HG03095 (cell line): ENCODE measurements at regions not wholly inside any gene's neighbourhood (a gene's known extent, or its start where the extent isn't known, plus 50 kb on each side); places are given as distances from the start of the nearest gene placed in this dataset.

ENCODE experiments used
- ATAC-seq: cut with Tn5 transposase; IDR thresholded peaks from one replicate; pipeline ENCODE4 v1.9.1; 2021; ENCODE audit warnings: moderate library complexity; ENCODE audit not compliant: unreplicated experiment

DNA sequence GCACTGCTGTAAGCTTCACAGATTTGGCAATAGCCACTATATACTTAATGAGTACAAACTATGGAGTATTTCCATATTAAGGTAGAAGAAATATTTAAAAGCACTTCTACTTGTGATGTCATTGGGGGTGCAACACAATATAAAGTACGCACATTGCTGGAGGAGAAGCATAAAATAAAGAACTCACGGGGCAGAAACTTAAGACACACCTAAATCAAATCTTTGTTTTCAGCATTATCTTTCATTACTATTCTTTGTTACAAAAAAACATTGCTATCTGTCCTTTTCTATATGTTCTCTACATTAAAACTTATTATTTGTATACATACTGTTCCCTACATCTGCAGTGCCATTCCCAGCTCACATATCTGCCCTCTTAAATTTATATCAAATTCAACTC lies 93.3 kb upstream of the VPREB1 start:
- ATAC-seq = no peak

DNA sequence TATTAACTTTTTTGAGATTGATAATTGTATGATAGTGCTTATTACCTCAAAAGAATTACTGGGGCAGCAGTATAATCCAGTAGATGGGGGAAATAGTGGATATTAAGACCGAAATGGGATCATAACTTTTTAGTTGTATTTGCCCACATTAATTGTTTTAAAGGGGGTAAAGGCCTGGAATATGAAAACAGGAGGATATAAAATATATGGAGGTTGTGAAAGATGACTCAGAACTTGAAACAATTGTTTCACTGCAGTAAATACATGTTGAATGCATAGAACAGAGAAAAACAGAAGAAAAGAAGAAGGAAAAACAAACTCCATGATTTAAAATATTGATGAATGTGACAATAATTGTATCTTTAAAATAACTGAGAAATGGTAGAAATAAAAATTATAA lies 94.1 kb upstream of the VPREB1 start:
- ATAC-seq = no peak

DNA sequence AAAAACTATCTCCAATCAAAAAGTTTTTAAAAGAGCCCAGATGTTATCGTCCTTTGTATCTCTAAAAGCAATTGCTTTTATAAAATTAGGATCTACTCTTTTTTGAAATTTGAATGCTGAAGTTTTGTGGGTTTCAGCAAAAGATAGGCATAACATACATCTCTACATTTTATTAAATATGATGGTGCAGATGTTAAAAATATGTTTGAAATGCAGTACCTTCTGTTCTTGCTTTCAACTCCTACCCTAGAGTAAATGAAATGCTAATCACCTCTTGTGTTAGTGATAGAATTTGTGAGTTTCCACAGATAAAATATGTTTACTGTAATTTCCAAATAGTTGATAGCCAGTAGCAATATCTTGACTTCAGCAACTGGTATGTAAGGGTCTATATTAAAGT lies 95.7 kb upstream of the VPREB1 start:
- no peak for ATAC-seq

DNA sequence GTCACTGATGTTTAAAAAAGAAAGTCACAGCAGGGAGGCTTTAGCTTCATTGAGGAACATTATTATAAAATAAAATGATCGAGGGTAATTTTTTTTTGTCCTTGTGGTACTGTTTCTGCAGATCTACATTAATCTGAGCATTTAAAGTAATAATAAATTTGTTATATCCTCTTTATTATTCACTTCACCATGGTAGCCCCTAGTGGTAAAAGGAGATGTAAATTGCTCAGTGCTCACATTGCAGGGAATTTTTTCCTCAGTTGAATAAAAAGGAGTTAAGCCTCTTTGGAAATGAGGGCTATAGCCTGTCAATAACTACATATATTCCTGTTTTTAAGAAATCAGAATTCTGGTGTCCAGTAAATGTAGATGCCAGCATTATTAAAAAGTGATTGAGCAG lies 99.7 kb upstream of the VPREB1 start:
- no peak for ATAC-seq

DNA sequence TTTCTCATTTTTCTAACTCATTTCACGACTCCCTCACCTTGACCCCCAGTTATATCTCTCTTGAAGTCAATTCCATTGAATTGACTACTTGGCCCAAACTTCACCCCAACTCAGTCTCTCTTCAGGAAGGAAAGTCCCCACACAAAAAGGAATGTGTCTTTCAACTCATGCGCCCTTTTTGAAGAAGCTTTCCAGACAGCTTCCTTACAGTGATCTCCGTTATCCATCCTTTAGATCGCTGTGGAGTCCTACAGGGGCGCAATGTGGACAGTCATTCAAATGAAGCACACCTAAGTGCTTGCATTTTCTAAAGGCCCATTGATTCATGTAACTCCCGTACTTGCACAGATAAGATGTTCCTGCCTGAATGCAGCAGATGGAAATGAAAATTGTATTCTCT lies 101.1 kb upstream of the VPREB1 start:
- ATAC-seq = no peak

DNA sequence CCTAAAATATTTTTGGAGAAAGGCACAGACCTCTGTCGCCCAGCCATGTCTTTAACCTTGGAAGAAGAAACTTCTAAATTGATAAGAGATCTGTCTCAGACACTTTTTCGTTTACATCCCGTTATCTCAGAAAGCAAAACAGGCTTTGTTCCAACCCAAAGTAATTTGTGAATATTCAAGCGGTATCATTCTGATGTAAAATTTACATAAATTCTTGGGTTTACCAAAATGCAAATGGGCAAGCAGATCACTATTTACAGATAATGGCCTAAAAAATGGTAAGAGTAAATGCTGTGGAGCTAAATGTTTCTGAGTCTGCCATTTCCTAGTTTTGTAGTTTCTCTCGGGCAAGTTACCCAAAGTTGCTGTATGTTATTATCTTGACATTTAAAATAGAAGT lies 101.9 kb upstream of the VPREB1 start:
- ATAC-seq = no peak

DNA sequence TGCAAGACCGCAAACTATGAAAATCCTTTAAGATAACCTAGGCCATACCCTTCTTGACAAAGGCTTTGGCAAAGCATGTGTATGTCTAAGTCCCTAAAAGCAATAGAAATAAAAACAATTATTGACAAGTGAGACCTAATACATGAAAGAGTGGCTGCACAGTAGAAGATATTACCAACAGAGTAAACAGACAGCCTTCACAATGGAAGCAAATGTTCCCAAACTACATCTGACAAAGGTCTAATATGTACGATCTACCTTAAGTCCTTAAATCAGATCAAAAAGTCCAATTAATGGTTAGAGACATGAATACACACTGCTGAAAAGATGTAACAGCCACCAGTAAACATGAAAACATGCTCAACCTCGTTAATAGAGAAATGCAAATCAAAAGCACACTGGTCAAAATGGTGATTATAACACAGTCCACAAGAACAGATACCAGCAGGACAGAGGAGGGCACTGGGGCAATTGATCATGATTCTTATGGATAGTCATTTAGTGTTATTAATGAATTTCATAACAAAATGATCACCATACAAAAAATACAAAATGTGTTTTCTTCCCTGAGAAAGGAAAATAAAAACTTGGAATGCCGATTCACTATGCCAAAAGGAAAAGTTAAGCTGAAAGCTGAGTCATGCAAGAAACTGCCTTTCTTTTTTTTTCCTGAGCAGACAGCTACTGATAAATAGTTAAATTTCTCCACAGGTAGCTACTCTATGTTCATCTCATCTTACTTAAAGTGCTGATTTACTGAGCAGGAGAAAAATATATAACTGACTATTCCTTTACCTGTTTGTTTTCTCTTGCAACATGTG lies 102.6 kb upstream of the VPREB1 start:
- no peak for ATAC-seq

DNA sequence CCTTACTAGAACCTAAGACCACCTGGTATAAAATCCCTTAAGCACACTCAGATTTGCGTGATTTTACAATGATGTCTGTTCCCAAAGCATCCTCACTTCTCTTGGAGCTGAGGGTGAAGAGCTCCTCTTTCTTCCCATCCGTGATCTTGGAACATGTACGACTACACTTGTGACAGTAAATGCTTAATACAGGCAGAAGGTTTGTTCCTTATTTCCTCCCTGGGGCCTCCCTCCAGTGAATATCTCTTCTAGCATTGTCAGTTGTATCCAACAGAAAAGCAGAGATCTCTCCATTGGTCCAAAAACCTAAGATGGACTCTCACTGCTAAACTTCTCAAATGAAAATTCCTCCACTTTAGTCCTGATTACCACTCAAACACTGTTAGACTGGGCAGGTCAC lies 103.6 kb upstream of the VPREB1 start:
- no peak for ATAC-seq

DNA sequence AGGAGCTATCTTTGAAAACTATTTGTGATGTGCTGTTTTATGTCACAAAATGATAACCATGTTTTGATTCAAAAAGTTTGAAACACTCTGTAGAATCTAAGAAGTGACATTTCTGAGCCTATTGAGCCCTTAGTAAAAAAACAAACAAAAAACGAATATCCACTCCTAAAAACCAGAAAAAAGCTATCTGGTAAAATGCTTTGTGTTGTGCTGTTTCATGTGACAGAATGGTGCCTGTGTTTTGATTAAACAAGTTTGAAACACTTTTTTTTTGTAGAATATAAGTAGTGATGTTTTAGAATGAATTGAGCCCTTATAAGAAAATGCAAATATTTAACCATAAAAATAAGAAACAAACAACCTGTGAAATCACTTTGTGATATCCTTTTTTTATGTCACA lies 105.2 kb upstream of the VPREB1 start:
- ATAC-seq = no peak

DNA sequence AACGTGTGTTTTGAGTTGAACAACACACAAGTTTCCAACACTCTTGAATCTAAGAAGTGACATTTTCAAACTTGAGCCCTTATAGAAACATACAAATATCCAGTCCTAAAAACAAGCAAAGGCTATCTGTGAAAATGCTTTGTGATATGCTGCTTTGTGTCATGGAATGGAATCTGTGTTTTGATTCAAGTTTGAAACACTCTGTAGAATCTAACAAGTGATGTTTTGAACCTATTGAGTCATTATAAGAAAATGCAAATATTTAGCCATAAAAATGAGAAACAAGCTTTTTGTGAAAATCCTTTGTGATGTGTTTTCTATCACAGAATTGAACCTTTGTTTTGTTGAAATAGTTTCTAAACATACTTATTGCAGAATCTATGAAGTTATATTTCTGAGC lies 105.7 kb upstream of the VPREB1 start:
- no peak for ATAC-seq

DNA sequence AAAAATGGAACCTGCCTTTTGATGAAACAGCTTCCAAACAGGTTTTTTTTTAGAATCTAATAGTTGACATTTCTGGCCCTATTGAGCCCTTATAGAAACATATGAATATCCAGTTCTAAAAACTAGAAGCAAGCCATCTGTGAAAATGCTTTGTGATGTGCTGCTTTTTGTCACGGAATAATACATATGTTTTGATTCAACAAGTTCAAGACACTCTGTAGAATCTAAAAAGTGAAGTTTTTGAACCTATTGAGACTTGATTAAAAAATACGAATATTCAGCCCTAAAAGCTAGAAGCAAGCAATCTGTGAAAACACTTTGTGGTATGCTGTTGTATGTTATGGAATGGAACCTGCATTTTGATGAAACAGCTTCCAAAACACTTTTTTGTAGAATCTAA lies 106.7 kb upstream of the VPREB1 start:
- no peak for ATAC-seq

DNA sequence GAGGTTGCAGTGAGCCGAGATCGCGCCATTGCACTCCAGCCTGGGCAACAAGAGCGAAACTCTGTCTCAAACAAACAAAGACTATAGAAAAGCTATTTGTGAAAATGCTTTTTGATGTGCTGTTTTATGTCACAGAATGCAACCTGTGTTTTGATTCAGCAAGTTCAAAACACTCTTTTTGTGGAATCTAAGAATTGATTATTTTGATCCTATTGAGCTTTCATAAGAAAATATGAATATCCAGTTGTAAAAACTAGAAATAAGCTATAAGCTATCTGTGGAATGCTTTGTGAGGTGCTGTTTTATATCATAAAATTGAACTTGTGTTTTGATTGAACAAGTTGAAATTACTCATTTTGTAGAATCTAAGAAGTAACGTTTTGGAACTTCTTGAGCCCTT lies 110.7 kb upstream of the VPREB1 start:
- no peak for ATAC-seq

DNA sequence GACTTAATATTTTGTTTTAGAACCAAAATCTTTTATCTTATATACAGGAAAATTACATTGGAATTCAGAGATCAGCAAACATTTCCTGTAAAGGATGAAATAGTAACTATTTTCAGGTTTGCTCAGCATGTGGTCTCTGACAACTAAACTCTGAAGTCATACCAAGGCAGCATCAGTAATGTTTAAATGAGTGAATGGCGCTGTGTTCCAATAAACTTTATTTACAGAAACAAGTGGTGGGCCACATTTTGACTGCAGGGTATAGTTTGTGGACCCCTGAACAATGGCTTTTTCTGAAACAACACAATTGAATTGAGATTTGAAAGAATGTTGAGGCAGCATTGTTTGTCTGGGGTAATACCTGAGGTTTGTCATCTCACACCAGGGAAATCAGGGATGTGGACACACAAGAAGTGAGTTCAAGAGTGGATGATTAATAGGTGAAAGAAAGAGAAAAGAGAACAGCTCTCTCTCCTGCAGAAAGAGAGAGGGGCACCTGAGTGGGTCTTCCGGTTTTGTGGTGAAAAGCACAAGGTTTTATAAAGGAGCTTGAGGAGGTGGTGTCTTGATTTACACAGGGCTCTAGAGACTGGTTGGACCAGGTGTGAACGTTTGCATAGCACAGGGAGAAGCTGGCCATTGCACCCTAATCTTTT lies 113.5 kb upstream of the VPREB1 start:
- no peak for ATAC-seq

DNA sequence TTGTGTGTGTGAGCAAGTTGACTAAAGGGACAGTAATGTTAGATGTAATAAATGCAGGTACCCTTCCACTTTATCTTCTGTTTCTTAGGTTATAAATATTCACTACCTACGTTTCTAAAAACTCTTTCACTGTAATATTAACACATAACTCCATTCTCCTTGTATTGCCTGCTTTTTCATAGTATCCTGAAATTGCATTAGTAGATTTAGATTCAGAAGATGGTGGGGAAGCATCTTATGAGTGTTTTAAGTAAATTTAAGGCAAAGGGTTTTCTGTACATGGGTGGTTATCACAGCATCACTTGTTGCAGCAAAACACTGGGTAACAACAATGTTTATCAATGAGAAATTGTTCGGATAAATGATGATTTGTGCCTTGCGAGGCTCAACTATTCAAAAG lies 115.2 kb upstream of the VPREB1 start:
- no peak for ATAC-seq

DNA sequence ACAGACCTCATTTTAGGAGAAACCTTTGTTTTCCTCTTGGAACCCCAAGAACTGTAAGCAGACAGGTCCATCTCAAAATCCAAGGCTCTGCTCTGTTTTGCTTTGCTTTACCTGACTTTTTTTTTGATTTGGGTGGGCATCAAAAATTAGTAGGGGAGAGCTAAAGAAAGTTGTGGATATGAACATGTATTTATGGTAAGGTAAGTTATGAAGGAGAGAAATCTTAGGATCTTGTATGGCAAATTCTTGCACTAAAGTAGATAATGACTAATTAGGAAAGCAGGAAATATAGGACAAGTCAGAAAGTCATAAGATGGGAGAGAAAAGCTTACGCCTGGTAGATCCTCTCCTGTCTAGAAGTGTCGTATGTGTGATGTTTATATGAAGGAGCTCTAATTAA lies 116.1 kb upstream of the VPREB1 start:
- ATAC-seq = no peak

DNA sequence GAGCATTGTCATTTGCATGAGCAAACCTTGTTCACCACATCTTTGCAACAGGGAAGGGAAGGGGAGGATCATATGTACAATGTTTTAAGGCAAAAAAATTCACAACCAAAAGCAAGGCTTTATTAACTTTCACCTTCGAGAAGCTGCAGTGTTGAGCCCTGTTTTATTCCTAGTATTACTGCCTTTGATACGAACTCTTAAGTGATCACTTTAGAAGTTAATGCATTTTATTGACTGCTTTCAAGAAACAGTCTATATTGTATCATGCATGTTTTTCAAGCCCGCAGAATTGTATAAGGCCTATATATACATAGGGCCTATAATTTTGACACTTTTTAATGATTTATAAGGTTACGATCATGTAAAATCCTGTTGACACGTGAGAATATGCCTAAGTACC lies 117.5 kb upstream of the VPREB1 start:
- no peak for ATAC-seq

DNA sequence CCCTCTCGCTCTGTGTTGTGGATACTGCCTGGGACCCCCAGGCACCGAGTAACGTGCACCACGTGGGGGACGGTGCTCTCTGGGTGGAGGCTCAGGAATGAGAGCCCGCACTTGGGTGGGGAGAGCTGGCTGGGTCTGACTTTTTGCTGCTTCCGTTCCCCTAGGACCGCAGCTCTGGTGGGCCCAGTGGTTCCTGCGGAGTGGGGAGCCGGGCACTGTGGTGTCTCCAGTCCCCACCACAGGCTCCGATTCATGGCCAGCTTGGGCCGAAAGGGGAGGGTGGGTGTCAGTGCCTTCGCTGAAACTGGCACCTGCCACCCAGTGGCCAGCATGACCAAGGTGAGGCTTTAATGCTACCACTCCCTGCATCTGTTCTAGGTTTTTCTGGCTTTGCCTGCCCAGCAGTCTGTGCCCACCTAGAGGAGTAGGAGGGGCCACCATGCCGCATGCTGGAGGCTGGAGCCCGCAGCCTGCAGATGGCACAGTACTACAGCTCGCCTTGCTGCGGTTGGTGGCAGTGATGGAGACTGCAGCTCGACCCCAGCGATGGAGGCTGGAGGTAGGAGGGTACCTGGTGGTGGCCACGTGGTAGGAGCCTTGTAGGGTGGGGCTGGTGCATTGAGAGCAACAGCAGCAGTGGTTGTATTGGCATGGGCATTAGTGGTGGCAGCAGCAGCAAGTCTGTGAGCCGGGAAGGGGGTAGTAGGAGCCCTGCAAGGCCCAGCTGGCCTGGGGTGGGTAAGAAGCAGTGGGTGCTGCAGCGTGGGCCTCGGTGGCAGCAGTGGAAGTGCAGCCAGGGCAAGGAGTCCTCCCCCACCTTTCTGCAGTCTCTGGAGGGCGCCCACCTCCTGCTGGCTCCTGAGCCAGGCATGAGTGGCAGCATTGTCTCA lies 118.8 kb upstream of the VPREB1 start:
- no peak for ATAC-seq

DNA sequence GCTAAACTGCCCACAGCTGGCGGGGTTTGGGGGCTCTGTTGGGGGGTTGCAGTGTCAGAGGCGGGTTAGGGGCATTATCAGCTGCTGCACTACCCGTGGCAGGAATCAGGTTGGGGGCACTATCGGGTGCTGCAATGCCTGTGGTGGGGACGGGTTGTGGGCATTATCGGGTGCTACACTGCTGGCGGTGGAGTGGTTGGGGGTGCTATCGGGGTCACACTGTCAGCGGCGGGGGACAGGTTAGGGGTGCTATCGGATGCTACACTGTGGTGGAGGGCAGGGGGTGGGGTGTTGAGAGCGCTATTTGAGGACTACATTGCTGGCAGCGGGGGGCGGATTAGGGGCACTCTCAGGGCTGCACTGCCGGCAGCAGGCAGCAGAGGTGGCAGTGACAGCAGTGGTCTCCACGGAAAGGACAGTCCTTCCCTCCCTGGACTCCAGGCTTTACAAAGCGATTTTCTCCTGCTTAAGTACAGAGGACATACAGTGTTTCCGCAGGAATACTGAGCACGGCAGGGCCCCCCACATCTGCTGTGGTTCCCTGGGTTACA lies 119.5 kb upstream of the VPREB1 start:
- no peak for ATAC-seq

DNA sequence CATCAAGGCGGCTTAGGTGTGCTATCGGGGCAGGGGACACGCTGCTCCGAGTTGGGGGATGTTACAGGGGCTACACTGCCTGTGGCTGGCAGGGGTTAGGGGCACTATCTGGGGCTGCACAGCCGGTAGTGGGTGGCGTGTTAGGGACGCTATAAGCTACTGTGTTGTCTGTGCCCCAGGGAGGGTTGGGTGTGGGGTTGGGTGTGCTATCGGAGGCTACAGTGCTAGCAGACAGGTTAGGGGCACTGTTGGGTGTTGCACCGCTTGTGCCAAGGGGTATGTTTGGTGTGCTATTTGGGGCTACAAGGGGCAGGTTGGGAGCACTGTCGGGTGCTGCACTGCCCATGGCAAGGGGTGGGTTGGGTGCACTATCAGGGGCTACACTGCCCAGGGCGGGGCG lies 120.2 kb upstream of the VPREB1 start:
- no peak for ATAC-seq

DNA sequence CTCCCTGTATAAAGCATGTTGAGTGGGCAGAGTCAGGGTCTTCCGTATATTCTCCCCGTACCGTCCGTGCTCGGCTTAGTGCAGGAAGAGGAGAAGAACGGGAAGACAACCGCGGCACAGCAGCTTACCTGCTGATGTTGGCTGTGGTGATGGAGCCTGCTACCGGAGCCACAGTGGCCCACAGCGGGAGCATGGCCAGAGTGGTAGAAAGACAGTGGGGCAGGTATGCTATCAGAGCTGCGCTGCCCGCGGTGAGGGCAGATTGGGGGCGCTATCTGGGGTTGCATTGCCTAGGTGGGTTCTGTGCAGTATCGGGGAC lies 120.7 kb upstream of the VPREB1 start:
- no peak for ATAC-seq

DNA sequence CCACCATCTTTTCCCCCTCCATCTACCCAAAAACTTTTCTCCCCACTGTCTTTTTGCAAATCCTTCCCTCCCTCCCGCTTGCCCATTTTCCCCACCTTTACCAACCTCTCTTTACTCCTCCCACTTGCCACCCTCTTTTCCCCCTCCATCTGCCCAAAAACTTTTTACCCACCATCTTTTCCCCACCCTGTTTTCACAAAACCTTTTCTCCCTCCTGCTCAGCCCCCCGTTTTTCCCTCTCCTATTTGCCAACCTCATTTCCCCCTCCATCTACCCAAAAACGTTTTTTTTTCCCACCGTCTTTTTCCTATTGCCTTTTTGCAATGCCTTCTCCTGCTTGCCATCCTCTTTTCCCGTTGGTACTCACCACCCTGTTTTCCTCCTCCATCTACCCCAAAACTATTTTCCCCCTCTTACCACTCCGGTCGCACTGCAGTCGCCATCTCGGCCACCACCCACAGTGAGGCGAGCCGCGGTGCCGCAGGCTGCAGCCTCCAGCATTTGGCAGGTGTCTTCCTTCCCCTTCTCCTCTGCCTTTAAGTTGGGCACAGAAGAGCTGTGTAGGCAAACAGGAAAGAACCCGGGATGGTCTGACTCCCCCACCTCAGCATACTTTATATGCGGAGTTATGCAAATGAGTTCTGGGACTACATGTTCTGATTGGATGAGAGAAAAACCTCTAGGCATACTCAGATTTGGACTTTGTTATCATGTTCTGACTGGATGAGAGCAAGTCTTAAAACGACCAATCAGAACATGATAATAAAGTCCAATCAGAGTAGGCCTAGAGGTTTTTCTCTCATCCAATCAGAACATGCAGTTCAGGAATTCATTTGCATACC lies 121.2 kb upstream of the VPREB1 start:
- no peak for ATAC-seq
